Stimulated activated CD8-positive, alpha-beta memory T cell treated with anti-CD3 and anti-CD28 coated beads, Interleukin-4, amount 100 ng/mL, for 1 hour (primary cell): ENCODE measurements at regions not wholly inside any gene's neighbourhood (a gene's known extent, or its start where the extent isn't known, plus 50 kb on each side); places are given as distances from the start of the nearest gene placed in this dataset.

ENCODE experiments used
- DNase-seq, 2 donors: peaks; one replicate each; pipeline ENCODE4 v3.0.0-alpha.2; 2020; ENCODE audit warnings: low read depth in 2 of 2, low spot score in 1 of 2

DNA sequence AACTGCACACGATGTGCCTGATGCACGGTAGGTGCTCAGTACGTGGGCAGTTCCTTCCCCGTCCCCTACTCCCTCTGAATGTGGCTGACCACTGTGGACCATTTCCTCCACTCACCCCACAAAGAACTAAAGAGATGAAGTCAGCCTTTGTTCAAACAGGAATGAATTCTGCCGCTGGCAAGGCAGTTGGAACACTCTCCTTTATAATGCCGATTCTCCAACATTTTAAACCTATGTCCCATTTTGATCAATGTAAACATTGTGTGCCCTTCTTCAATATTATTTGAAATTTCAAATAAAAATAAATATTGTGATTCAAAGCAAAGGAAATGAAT, 57.5 kb upstream of the MEF2A start:
- DNase-seq, result no peak

DNA sequence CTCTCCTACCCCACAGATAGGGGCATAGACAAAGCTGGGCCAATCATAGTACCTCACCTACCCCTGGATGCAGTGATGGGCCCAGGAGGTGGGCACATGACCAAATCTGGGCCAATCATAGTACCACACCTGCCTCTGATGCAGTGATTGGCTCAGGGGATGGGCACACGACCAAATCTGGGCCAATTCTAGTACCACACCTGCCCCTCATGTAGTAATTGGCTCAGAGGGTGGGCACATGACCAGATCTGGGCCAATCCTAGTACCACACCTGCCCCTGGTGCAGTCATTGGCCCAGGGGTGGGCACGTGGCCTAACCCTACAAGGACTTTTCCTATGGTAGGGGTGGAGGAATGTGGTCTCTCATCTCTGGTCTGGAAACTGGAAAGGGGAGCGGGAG, 56.9 kb upstream of the MEF2A start:
- DNase-seq, result no peak

DNA sequence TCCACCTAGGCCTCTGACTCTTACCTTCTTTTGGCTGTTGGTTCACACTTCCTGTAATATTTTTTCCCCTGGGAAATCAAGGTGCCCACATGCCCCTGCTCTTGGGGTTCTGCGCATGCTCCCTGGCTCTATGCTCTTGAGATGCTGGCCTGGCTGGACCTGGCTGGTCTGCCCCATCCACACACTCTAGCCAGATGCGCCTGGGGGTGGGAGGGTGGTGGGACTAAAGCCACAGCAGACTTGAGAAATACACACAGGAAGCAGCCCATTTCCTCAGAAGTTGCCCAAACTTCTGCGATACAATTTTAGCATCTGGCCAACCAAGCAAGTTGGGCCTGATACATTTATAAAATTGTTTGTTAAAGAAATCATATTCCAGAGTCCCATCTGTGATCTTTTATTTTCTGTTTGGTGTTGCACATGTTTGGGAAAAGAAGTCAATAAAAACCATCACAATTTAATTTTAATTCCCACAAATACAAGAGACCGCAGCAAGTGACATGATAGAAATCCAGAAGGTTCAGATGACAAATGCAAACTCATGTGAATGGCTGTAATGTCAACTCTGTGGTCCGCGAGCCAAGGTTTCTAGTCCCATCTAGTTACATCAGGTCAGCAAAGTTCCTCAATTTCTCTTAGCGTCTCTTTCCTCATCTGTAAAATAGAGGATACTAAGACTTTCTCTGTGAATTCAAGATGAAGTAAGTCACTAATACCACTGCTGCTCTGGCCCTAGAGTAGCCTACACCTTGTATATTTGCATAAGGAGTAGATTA, 55.9 kb upstream of the MEF2A start:
- no peak for DNase-seq

DNA sequence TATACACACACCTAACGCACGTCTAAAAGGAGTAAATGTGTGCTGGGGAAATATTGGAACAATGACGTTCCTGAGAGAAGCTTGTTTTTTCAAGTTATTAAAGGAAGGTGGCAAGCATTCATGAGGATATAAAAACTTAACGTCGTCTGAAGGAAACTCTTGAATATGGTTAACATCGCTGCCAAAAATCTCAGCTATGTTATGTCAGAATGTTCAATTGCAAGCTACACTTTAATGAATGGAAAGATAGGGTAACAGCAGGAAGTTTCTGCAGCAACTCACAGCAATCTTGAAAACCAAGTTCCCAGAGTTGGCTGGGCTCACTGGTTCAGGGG, 54.3 kb upstream of the MEF2A start:
- DNase-seq, result no peak

DNA sequence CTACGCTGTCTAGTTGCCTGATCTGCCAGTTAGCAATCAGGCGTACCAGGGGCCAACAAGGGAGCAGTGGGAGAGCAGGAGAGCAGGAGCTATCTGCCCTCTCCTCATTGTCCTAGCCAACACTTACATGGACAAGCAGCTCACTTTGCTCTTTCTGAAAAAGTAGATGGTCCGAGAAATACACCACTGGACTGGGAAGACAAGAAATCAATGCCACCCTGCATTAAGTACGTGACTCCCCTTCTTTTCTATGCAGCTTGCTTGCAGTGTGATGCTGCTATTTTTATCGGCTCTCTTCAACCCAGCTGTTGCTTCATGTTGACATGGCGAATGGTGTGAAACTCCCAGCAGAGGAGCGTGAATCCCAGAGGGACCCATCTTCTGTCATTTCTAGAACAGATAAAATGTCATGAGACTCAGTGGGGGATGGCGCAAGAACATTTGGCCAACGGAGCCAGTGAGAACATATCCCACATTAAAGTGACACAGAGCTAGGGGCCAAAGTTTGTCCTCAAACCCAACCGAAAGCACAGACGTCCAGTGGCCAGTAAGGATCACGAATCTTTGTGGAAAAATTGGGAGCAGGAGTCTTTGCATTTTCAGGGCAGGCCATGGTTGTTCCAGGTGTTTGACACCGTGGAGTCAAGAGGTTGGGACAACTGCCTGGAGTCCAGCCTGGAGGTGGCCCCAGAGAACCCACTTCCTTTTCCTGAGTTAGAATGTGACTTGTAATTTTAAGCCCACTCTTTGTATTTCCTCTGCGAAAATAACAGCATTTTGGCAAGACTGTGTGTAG, 53.7 kb upstream of the MEF2A start:
- DNase-seq, result no peak

DNA sequence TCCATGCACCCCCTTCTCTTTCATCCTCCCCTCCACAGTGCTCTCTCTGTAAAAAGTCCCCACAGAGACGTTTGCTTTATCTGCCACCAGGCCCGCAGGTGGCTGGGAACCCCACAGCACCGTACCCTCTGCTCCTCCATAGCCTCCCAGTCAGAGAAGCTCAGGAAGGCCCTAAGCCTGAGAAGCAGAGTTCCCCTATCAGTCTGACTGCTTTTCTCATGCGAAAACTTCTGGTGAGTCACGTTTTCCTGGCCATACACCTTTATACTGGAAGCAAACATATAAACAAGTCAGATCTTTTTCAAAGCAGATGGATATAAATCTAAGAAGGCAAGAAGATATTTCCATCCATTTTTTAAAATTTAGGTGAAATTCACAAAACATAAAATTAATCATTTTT, 51.5 kb upstream of the MEF2A start:
- DNase-seq, result no peak
